ENCODE measurements at regions not wholly inside any gene's neighbourhood (a gene's known extent, or its start where the extent isn't known, plus 50 kb on each side); places are given as distances from the start of the nearest gene placed in this dataset.

GRCh38 chr14:42113358-42114069 lies 506.8 kb downstream of the LRFN5 start:
- DNase-seq (ENCODE audit: insufficient read length, low spot score) (no peak), FAIRE-seq (no peak)

GRCh38 chr14:42112108-42112507 lies 505.4 kb downstream of the LRFN5 start:
- FAIRE-seq = no peak
- DNase-seq (ENCODE audit: insufficient read length, low spot score) = no peak

DNA sequence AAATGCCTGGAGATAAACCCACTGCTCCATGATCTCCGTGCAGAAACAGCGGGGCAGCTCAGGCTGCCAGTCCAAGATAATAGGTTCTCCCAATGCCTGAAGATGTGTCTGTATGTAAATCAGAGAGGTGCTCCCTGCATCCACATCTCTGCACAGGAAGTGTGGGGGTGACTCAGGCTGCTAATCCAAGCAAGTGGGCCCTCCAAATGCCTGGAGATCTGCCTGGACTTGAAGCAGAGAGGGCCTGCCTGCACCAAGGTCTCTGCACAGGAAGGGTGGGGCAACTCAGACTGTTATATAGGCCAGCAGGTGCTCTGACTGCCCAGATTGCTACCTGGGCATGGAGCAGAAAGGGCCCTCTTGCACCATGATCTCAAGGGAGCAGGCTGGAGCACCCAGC lies 504.7 kb downstream of the LRFN5 start:
- DNase-seq (ENCODE audit: insufficient read length, low spot score) (no peak), FAIRE-seq (no peak)

DNA sequence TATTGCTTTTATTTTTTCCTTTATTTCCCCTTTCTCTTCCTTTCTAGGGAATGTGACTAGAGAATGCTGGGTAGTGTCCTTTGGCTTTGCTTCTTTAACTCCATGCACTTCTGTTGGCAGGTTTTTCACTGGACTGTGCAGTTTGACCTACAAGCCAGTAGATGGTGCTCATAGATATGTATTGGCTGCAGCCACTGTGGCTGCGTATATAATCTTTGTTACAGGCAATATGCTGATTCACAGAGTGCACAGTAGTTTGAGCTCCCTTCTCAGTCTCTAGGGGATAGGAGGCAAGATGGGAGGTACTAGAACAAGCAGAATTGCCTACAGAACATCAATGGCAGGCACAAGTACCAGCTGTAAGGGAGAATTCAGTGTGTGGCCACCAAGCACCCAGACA lies 503.5 kb downstream of the LRFN5 start:
- DNase-seq (ENCODE audit: insufficient read length, low spot score) (no peak), FAIRE-seq (no peak)

GRCh38 chr14:42095155-42095554 lies 488.5 kb downstream of the LRFN5 start:
- FAIRE-seq (no peak), DNase-seq (ENCODE audit: insufficient read length, low spot score) (no peak)

DNA sequence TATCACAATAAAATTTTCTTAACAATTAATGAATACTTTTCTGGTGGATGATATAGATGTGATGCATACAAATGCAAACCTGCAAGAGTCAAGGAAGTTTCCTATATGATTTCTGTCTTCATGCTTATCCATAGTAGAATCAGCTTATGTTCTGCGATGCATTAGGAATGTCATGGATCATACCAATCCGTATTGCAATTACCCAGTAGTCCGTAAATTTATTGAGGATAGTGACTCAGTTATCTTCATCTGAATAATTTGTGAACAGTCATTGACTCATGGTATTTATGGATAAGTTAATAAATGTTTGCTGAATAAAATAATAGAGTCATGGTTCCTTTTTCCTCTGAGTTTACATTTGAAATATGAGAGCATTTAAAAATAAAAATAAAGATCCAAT lies 483.4 kb downstream of the LRFN5 start:
- FAIRE-seq = no peak
- no peak for DNase-seq (ENCODE audit: insufficient read length, low spot score)

DNA sequence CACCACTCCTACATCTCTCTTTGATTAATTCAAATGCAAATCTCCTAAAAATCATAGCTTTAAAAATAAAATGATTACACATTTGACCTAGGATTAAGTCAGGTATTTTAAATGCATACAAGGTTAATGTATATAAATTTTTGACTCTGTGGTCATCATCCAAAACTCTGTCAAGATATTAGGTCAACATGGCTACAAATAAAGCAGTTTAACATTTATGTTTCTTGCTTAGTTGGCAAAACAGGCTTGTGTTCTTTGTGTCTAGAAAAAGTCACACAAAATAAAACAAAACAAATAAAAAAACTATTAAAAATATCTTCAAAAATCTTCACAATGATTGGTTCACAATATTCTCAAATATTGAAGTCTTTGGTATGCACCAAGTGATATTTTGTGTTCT lies 473.2 kb downstream of the LRFN5 start:
- no peak for DNase-seq (ENCODE audit: insufficient read length, low spot score)

DNA sequence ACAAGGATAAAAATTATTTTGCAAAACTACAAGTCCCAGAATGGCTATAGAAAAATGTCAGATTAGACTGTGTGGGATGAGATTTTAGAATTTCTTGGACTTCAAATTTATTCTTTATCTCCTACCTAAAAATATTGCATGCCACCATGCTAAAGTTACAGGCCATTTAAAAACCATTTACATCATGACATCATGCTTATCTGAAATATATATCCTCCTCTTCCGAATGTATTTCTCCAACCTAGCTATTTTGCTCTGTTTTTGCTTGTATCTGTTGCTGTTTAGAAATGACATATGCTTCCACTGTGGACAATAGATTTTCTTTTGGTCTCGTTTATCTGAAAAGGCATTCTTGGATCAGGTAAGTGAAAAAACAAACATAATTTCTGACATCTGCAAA lies 471.7 kb downstream of the LRFN5 start:
- no peak for DNase-seq (ENCODE audit: insufficient read length, low spot score)

More for the DNA sequence above, 473.2 kb downstream of the LRFN5 start:
- FAIRE-seq = no peak

DNA sequence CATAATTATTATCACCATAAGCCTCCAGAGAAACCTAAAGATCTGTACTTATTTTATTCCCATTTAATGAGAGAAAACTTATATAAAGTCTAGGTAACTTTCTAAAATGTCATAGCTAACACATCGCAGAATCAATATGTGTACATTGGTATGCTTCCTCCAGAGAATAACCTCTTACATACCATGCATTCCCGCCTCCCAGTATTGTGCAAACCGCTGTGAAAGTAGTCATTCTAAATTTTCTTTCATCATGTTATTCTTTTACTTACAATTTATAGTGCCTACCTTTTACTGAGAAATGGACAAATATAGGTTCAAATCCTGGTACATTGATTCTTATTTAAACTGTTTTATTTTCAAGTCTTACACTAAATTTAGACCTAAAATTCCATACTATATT lies 463.4 kb downstream of the LRFN5 start:
- DNase-seq (ENCODE audit: insufficient read length, low spot score) (no peak), FAIRE-seq (no peak)

More for the DNA sequence above, 471.7 kb downstream of the LRFN5 start:
- FAIRE-seq = no peak

- no peak for DNase-seq (ENCODE audit: insufficient read length, low spot score)
These were observed 450.4 kb downstream of the LRFN5 start for GRCh38 chr14:42057111-42057510.

DNA sequence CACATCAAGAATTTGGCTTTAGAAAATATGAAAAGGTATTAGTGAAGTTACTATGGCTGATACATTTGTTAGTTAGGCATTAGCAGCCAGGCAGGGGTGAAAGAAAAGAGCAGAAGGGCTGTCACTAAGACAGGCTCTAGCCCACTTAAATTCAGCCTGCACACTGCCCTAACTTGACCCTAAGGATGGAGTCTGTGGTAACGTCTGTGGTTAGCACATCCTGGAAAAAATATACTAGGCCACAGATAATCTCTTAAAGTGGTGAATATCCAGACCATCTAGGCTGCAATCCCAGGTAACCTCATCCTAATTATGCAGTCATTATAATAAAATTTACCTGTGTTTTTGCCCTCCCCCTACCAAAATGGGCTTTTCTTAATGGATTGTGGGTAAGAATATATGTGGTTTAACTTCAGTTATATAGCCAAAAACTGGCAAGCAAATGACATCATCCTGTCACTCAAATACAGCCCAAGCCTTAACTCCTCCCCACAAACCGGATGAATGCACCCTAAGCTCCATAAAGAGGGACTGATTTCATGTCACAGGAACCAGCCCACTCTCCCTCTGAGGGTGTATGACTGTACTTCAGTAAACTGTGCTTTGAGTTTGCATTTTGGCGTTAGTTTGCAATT lies 440.9 kb downstream of the LRFN5 start:
- FAIRE-seq (no peak), DNase-seq (ENCODE audit: insufficient read length, low spot score) (peak; percentile 5)

More at GRCh38 chr14:42057111-42057510, 450.4 kb downstream of the LRFN5 start:
- FAIRE-seq = no peak

GRCh38 chr14:42045383-42045782 lies 438.7 kb downstream of the LRFN5 start:
- DNase-seq (ENCODE audit: insufficient read length, low spot score) (no peak), FAIRE-seq (no peak)

- DNase-seq (ENCODE audit: insufficient read length, low spot score) (no peak), FAIRE-seq (no peak)
These were observed 421.9 kb downstream of the LRFN5 start for GRCh38 chr14:42028607-42029006.

- DNase-seq (ENCODE audit: insufficient read length, low spot score) = no peak
- no peak for FAIRE-seq
These were observed 420.6 kb downstream of the LRFN5 start for GRCh38 chr14:42027271-42027670.

GRCh38 chr14:42023452-42023851 lies 416.8 kb downstream of the LRFN5 start:
- no peak for FAIRE-seq
- no peak for DNase-seq (ENCODE audit: insufficient read length, low spot score)

DNA sequence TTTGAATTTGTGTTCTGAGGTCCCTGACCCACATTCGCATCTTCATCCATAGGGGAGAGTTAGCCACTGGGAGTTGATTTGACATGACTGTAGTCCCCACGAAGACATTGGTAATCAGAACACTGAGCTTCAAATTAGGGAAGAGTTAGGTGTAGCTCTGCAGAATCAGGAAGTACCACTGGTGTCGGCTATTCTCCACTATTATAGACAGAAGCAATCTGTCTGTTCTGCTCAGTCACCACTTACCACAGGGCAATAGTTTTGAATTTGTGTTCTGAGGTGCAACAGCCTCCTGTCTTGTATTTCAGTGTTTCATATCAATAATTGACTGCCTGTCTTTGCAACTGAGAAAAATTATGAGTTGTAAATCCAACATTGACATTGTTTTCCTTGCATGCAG lies 407.6 kb downstream of the LRFN5 start:
- FAIRE-seq = no peak

GRCh38 chr14:42013559-42013958 lies 406.9 kb downstream of the LRFN5 start:
- FAIRE-seq (no peak), DNase-seq (ENCODE audit: insufficient read length, low spot score) (peak; percentile 2)

More for the DNA sequence above, 407.6 kb downstream of the LRFN5 start:
- DNase-seq (ENCODE audit: insufficient read length, low spot score) = no peak

GRCh38 chr14:42013153-42013552 lies 406.5 kb downstream of the LRFN5 start:
- DNase-seq (ENCODE audit: insufficient read length, low spot score) = no peak
- FAIRE-seq = no peak

DNA sequence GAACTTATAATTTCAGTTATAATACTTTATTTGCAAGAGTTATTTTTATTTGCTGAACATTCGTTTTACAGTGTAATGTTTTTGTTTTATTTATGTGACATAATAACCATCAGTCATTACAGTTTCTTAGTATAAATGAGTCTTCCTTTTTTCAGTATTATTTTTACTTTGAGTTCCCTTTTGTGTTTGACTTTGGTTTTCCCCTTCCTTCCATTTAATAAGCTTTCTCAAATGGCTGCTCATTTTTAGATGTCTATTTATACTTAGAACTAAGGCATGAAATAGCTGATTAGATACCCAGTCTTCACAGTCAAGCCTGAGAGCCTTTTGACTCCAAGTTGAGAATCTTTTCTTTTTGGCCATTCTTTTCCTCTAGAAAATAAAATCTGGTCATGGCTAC lies 404.5 kb downstream of the LRFN5 start:
- FAIRE-seq (no peak), DNase-seq (ENCODE audit: insufficient read length, low spot score) (no peak)

DNA sequence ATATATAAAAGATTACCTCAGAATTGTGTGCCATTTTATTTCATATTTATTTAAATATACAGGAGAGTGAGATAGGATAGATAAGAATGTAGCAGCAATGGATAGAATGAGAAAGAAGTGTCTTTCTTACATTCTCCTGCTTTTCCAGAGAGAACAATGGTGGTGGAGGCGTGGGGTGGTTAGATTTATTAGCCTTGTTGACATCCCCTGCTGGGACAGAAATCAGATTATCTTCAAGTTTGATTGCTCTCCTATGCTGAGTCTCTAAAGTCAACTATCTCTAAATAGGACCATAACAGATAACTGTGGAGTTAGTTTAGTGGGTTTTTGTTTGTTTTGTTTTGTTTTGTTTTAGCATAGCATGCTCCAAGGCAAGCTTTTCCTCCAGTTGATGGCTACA lies 397.6 kb downstream of the LRFN5 start:
- no peak for DNase-seq (ENCODE audit: insufficient read length, low spot score)
- FAIRE-seq = no peak

DNA sequence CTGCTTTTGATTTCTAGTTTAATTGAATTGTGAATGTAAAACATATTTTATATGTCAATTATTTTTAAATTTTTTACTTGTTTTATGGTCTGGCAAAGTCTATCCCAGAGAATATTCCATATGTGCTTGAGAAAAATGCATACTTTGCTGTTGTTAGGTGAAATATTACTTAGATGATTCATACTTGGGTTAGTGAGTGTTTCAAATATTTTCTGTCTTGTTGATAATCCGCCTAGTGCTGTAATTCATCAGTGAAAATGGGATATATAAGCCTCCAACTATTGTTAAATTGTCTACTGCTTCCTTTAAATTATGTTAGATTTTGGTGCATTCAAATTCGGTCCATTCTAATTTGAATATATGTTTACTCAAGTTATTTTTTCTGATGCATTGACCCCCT lies 395.5 kb downstream of the LRFN5 start:
- FAIRE-seq = no peak
- DNase-seq (ENCODE audit: insufficient read length, low spot score) = peak; percentile 2

- no peak for FAIRE-seq
- DNase-seq (ENCODE audit: insufficient read length, low spot score) = no peak
These were observed 394.8 kb downstream of the LRFN5 start for GRCh38 chr14:42001431-42001830.
